CD14-positive monocyte (primary cell): ENCODE measurements at regions not wholly inside any gene's neighbourhood (a gene's known extent, or its start where the extent isn't known, plus 50 kb on each side); places are given as distances from the start of the nearest gene placed in this dataset.

Source experiments
- DNase-seq, 3 donors: peaks; one replicate each; pipeline ENCODE4 v3.0.0-alpha.2; 2011 to 2022
- H2AFZ ChIP-seq: 2 replicates; pipeline ENCODE4 v1.6.0; 2012; ENCODE audit warnings: mild to moderate bottlenecking, low read depth, low read length, inconsistent platforms; ENCODE audit not compliant: insufficient read depth, poor library complexity, severe bottlenecking
- H3K27ac ChIP-seq, 2 donors: 1 replicate in 1 of 2; 2 replicates in 1 of 2; pipeline ENCODE4 v1.5.1; 2012 to 2013; ENCODE audit warnings: low read length in 2 of 2, control low read depth in 1 of 2, inconsistent platforms in 1 of 2, low read depth in 1 of 2, mild to moderate bottlenecking in 1 of 2
- H3K27me3 ChIP-seq, 2 donors: one replicate each; pipeline versions ENCODE4 v1.6.0 to v1.6.1; 2011 to 2013; ENCODE audit warnings: low read length in 2 of 2; ENCODE audit not compliant: control insufficient read depth in 2 of 2, insufficient read depth in 2 of 2
- H3K36me3 ChIP-seq, 2 donors: replicated peaks in 1 of 2; 1 replicate in 1 of 2; 2 replicates in 1 of 2; pipeline versions ENCODE4 v1.5.1 to v1.6.1; 2012 to 2013; ENCODE audit warnings: low read length in 2 of 2, control low read depth in 1 of 2, inconsistent platforms in 1 of 2, mild to moderate bottlenecking in 1 of 2; ENCODE audit not compliant: insufficient read depth in 2 of 2, control insufficient read depth in 1 of 2
- H3K4me1 ChIP-seq, 2 donors: 1 replicate in 1 of 2; 2 replicates in 1 of 2; pipeline versions ENCODE4 v1.5.1 to v1.6.1; 2012 to 2013; ENCODE audit warnings: low read length in 2 of 2, control low read depth in 1 of 2, inconsistent platforms in 1 of 2, mild to moderate bottlenecking in 1 of 2, moderate library complexity in 1 of 2; ENCODE audit not compliant: insufficient read depth in 2 of 2, control insufficient read depth in 1 of 2
- H3K4me2 ChIP-seq: replicated peaks from 2 replicates; pipeline ENCODE3; 2012; ENCODE audit warnings: low read length, moderate library complexity, mild to moderate bottlenecking; ENCODE audit not compliant: poor library complexity, severe bottlenecking; ENCODE audit errors: extremely low read depth
- H3K4me3 ChIP-seq, 3 experiments: fragments of 200-600 bp in 1 of 3; sonication (generic) in 1 of 3; replicated peaks in 1 of 3; 1 replicate in 2 of 3; 2 replicates in 1 of 3; pipeline ENCODE4 v1.5.1; 2011 to 2013; ENCODE audit warnings: low read length in 3 of 3, mild to moderate bottlenecking in 3 of 3, control low read depth in 2 of 3, low read depth in 2 of 3, inconsistent platforms in 1 of 3, moderate library complexity in 1 of 3
- H3K79me2 ChIP-seq: 2 replicates; pipeline ENCODE4 v1.6.0; 2012; ENCODE audit warnings: mild to moderate bottlenecking, control low read depth, inconsistent platforms, low read length, moderate library complexity; ENCODE audit not compliant: insufficient read depth
- H3K9ac ChIP-seq: 2 replicates; pipeline ENCODE4 v1.6.0; 2017; ENCODE audit warnings: low read length, mild to moderate bottlenecking; ENCODE audit not compliant: insufficient read depth, poor library complexity, severe bottlenecking
- H3K9me3 ChIP-seq, 2 donors: replicated peaks in 1 of 2; 1 replicate in 1 of 2; 2 replicates in 1 of 2; pipeline versions ENCODE4 v1.5.1 to v1.6.1; 2012 to 2013; ENCODE audit warnings: low read length in 2 of 2, control low read depth in 1 of 2; ENCODE audit not compliant: control insufficient read depth in 1 of 2, insufficient read depth in 1 of 2
- H4K20me1 ChIP-seq: 2 replicates; pipeline ENCODE4 v1.6.0; 2012; ENCODE audit warnings: mild to moderate bottlenecking, low read length, control low read depth, moderate library complexity; ENCODE audit not compliant: insufficient read depth
- H3K27ac Mint-ChIP-seq, 7 donors: one replicate each; pipeline ENCODE4 v1.8.0; 2020; ENCODE audit warnings: mild to moderate bottlenecking in 7 of 7, mixed read lengths in 7 of 7, moderate library complexity in 6 of 7, inconsistent platforms in 2 of 7
- H3K27me3 Mint-ChIP-seq, 3 donors: one replicate each; pipeline ENCODE4 v1.8.0; 2021 to 2022; ENCODE audit warnings: low read depth in 3 of 3, mild to moderate bottlenecking in 3 of 3, mixed read lengths in 3 of 3, moderate library complexity in 3 of 3, inconsistent platforms in 1 of 3
- H3K36me3 Mint-ChIP-seq, 2 donors: one replicate each; pipeline ENCODE4 v1.8.0; 2020; ENCODE audit warnings: mixed read lengths in 2 of 2, inconsistent platforms in 1 of 2, mild to moderate bottlenecking in 1 of 2
- H3K4me1 Mint-ChIP-seq: one replicate; pipeline ENCODE4 v1.8.0; 2020; ENCODE audit warnings: mild to moderate bottlenecking, mixed read lengths
- H3K4me3 Mint-ChIP-seq, 2 donors: one replicate each; pipeline ENCODE4 v1.8.0; 2020; ENCODE audit warnings: mild to moderate bottlenecking in 2 of 2, mixed read lengths in 2 of 2, moderate library complexity in 1 of 2
- H3K9me3 Mint-ChIP-seq, 7 donors: one replicate each; pipeline ENCODE4 v1.8.0; 2020 to 2022; ENCODE audit warnings: mixed read lengths in 7 of 7, mild to moderate bottlenecking in 6 of 7, moderate library complexity in 6 of 7, inconsistent platforms in 2 of 7
- CTCF ChIP-seq: fragments of 200-600 bp; IDR thresholded peaks from one replicate; pipeline ENCODE4 v1.8.0; 2022; ENCODE audit warnings: antibody characterized with exemption, mild to moderate bottlenecking
- WGBS: methylation state at CpG from one replicate; pipeline ENCODE4 v1.1.5; 2013; ENCODE audit warnings: missing lambda C conversion rate; ENCODE audit not compliant: insufficient coverage; 5-methylcytosine and 5-hydroxymethylcytosine counted together
- intact Hi-C, 2 donors: fragments of 100-400 bp; cut with micrococcal nuclease; formaldehyde crosslinking; loops; one replicate each; pipeline versions ENCODE4 v1.15.0 to v1.15.1; 2023

- Mint-ChIP-seq H3K4me1 (no peaks in the 10 kb centered on the region), H3K36me3 (no peaks in the 10 kb centered on the region), H3K27me3 (no peaks in the 10 kb centered on the region), H3K27ac (no peak overlapping the region), H3K4me3 (no peak overlapping the region), H3K9me3 (peaks cover 0 to 3% (median 1%) of the 10 kb centered on the region in 7 donors)
- no peaks in the 10 kb centered on the region for H3K79me2 ChIP-seq
- no peaks in the 10 kb centered on the region for H3K27me3 ChIP-seq
- no peak overlapping the region for H3K27ac ChIP-seq
- H3K9me3 ChIP-seq = no peaks in the 10 kb centered on the region
- H3K4me2 ChIP-seq = no peak overlapping the region
- H4K20me1 ChIP-seq = no peaks in the 10 kb centered on the region
- H2AFZ ChIP-seq = no peak overlapping the region
- no peaks in the 10 kb centered on the region for H3K4me1 ChIP-seq
- intact Hi-C loops = no loop called here
- no peaks in the 10 kb centered on the region for H3K36me3 ChIP-seq
- no peak for TF ChIP-seq CTCF
- H3K9ac ChIP-seq = no peak overlapping the region
- DNase-seq = no peak
- WGBS = no CpG with 5 or more reads among the region's 2 CpGs
- no peak overlapping the region for H3K4me3 ChIP-seq
Observed at GRCh38 chr13:64186503-64187250, 2771.0 kb upstream of the PCDH20 start.

GRCh38 chr13:64186071-64186470, 2770.4 kb upstream of the PCDH20 start:
- no peak for DNase-seq
- intact Hi-C loops = no loop called here
- H3K36me3 ChIP-seq = no peaks in the 10 kb centered on the region
- H3K36me3 Mint-ChIP-seq = no peaks in the 10 kb centered on the region
- H3K9me3 ChIP-seq = no peaks in the 10 kb centered on the region
- no peak overlapping the region for H3K4me3 Mint-ChIP-seq
- WGBS = no CpG with 5 or more reads among the region's 1 CpG
- no peaks in the 10 kb centered on the region for H3K4me1 ChIP-seq
- no peak overlapping the region for H3K4me3 ChIP-seq
- no peak overlapping the region for H3K27ac Mint-ChIP-seq
- TF ChIP-seq CTCF = no peak
- no peak overlapping the region for H3K4me2 ChIP-seq
- no peaks in the 10 kb centered on the region for H3K27me3 ChIP-seq
- no peaks in the 10 kb centered on the region for H4K20me1 ChIP-seq
- H3K79me2 ChIP-seq = no peaks in the 10 kb centered on the region
- H3K4me1 Mint-ChIP-seq = no peaks in the 10 kb centered on the region
- no peak overlapping the region for H2AFZ ChIP-seq
- H3K9me3 Mint-ChIP-seq = peaks cover 0 to 3% (median 0%) of the 10 kb centered on the region in 7 donors
- no peak overlapping the region for H3K9ac ChIP-seq
- no peaks in the 10 kb centered on the region for H3K27me3 Mint-ChIP-seq
- H3K27ac ChIP-seq = no peak overlapping the region
